H9 (cell line): ENCODE measurements at regions not wholly inside any gene's neighbourhood (a gene's known extent, or its start where the extent isn't known, plus 50 kb on each side); places are given as distances from the start of the nearest gene placed in this dataset.

ENCODE experiments used
- DNase-seq: peaks from one replicate; pipeline ENCODE4 v3.0.0-alpha.2; 2017
- H2AFZ ChIP-seq: one replicate; pipeline ENCODE4 v1.6.1; 2013; ENCODE audit warnings: mild to moderate bottlenecking, low read length, control low read depth, moderate library complexity
- H2AK5ac ChIP-seq: 2 replicates; pipeline ENCODE4 v1.6.1; 2013; ENCODE audit warnings: low read length, control low read depth, mixed read lengths; ENCODE audit not compliant: insufficient read length
- H2BK120ac ChIP-seq: one replicate; pipeline ENCODE4 v1.6.1; 2013; ENCODE audit warnings: low read depth, mild to moderate bottlenecking, low read length, control low read depth, inconsistent platforms; ENCODE audit not compliant: poor library complexity, severe bottlenecking
- H2BK12ac ChIP-seq: 2 replicates; pipeline ENCODE4 v1.6.1; 2013; ENCODE audit warnings: low read length, control low read depth, mixed read lengths, low read depth; ENCODE audit not compliant: insufficient read length
- H2BK15ac ChIP-seq: 2 replicates; pipeline ENCODE4 v1.6.1; 2013; ENCODE audit warnings: low read depth, low read length, control low read depth
- H2BK20ac ChIP-seq: one replicate; pipeline ENCODE4 v1.6.1; 2013; ENCODE audit warnings: low read depth, mild to moderate bottlenecking, low read length, control low read depth, inconsistent platforms; ENCODE audit not compliant: poor library complexity, severe bottlenecking
- H2BK5ac ChIP-seq: 2 replicates; pipeline ENCODE4 v1.6.1; 2013; ENCODE audit warnings: low read length, control low read depth, mixed read lengths; ENCODE audit not compliant: insufficient read length
- H3K14ac ChIP-seq: 2 replicates; pipeline ENCODE4 v1.6.1; 2013; ENCODE audit warnings: low read length, control low read depth; ENCODE audit not compliant: insufficient read depth
- H3K18ac ChIP-seq: 2 replicates; pipeline ENCODE4 v1.6.1; 2013; ENCODE audit warnings: low read depth, mild to moderate bottlenecking, mixed read lengths, low read length, control low read depth; ENCODE audit not compliant: insufficient read length
- H3K23ac ChIP-seq: 2 replicates; pipeline ENCODE4 v1.6.1; 2013; ENCODE audit warnings: low read length, control low read depth, mixed read lengths, low read depth; ENCODE audit not compliant: insufficient read length
- H3K23me2 ChIP-seq: 2 replicates; pipeline ENCODE4 v1.6.1; 2013; ENCODE audit warnings: low read depth, mild to moderate bottlenecking, mixed read lengths, low read length, control low read depth; ENCODE audit not compliant: insufficient read length, poor library complexity, severe bottlenecking
- H3K27ac ChIP-seq: 2 replicates; pipeline ENCODE4 v1.5.1; 2013; ENCODE audit warnings: low read length, control low read depth, mixed read lengths, low read depth; ENCODE audit not compliant: insufficient read length
- H3K27me3 ChIP-seq: 2 replicates; pipeline ENCODE4 v1.6.1; 2013; ENCODE audit warnings: low read length, control low read depth, inconsistent platforms; ENCODE audit not compliant: insufficient read depth
- H3K4ac ChIP-seq: 2 replicates; pipeline ENCODE4 v1.6.1; 2013; ENCODE audit warnings: low read depth, mild to moderate bottlenecking, control low read depth, inconsistent platforms, low read length, moderate library complexity
- H3K4me1 ChIP-seq: 2 replicates; pipeline ENCODE4 v1.6.1; 2013; ENCODE audit warnings: low read length, control low read depth, inconsistent platforms; ENCODE audit not compliant: insufficient read depth
- H3K4me2 ChIP-seq: 2 replicates; pipeline ENCODE4 v1.6.1; 2013; ENCODE audit warnings: low read length, control low read depth, mixed read lengths; ENCODE audit not compliant: insufficient read length, insufficient read depth
- H3K56ac ChIP-seq: 2 replicates; pipeline ENCODE4 v1.6.1; 2013; ENCODE audit warnings: low read depth, mild to moderate bottlenecking, mixed read lengths, low read length, control low read depth; ENCODE audit not compliant: insufficient read length
- H3K79me1 ChIP-seq: 2 replicates; pipeline ENCODE4 v1.6.1; 2013; ENCODE audit warnings: low read depth, mild to moderate bottlenecking, moderate library complexity, low read length, control low read depth, inconsistent platforms; ENCODE audit not compliant: insufficient read depth, poor library complexity, severe bottlenecking
- H3K79me2 ChIP-seq: 2 replicates; pipeline ENCODE4 v1.6.1; 2013; ENCODE audit warnings: low read length, control low read depth, inconsistent platforms; ENCODE audit not compliant: insufficient read depth
- H3K9ac ChIP-seq: 2 replicates; pipeline ENCODE4 v1.6.1; 2013; ENCODE audit warnings: low read length, control low read depth, mixed read lengths; ENCODE audit not compliant: insufficient read length; ENCODE audit errors: extremely low read depth
- H3K9me3 ChIP-seq: one replicate; pipeline ENCODE4 v1.6.1; 2013; ENCODE audit warnings: low read depth, low read length, inconsistent platforms; ENCODE audit not compliant: control insufficient read depth
- H3T11ph ChIP-seq: one replicate; pipeline ENCODE4 v1.6.1; 2013; ENCODE audit warnings: mild to moderate bottlenecking, low read length, control low read depth, inconsistent platforms
- H4K20me1 ChIP-seq: one replicate; pipeline ENCODE4 v1.6.1; 2013; ENCODE audit not compliant: control insufficient read depth, insufficient read length, insufficient read depth
- H4K5ac ChIP-seq: 2 replicates; pipeline ENCODE4 v1.6.1; 2013; ENCODE audit warnings: low read depth, mild to moderate bottlenecking, mixed read lengths, low read length, control low read depth; ENCODE audit not compliant: insufficient read length
- H4K8ac ChIP-seq: replicated peaks from 2 replicates; pipeline ENCODE4 v1.6.1; 2013; ENCODE audit warnings: low read length, control low read depth, mixed read lengths, low read depth; ENCODE audit not compliant: insufficient read length
- H4K91ac ChIP-seq: 2 replicates; pipeline ENCODE4 v1.6.1; 2013; ENCODE audit warnings: low read depth, mild to moderate bottlenecking, moderate library complexity, mixed read lengths, low read length, control low read depth; ENCODE audit not compliant: insufficient read length
- H3K27ac Mint-ChIP-seq, 3 experiments: 2 replicates in 2 of 3; 3 replicates in 1 of 3; pipeline ENCODE4 v1.8.0; 2020 to 2021; ENCODE audit warnings: mixed read lengths in 3 of 3, mild to moderate bottlenecking in 1 of 3, moderate library complexity in 1 of 3
- H3K27me3 Mint-ChIP-seq: 2 replicates; pipeline ENCODE4 v1.8.0; 2021; ENCODE audit warnings: low read depth, mild to moderate bottlenecking, moderate library complexity, mixed read lengths
- H3K36me3 Mint-ChIP-seq, 3 experiments: 2 replicates in 2 of 3; 3 replicates in 1 of 3; pipeline ENCODE4 v1.8.0; 2020 to 2021; ENCODE audit warnings: low read depth in 3 of 3, mixed read lengths in 3 of 3; ENCODE audit not compliant: insufficient read depth in 1 of 3
- H3K4me1 Mint-ChIP-seq, 2 experiments: 2 replicates each; pipeline ENCODE4 v1.8.0; 2020; ENCODE audit warnings: mixed read lengths in 2 of 2
- H3K4me3 Mint-ChIP-seq, 2 experiments: 2 replicates in 1 of 2; 3 replicates in 1 of 2; pipeline ENCODE4 v1.8.0; 2020 to 2021; ENCODE audit warnings: mild to moderate bottlenecking in 2 of 2, mixed read lengths in 2 of 2, moderate library complexity in 1 of 2
- H3K9me3 Mint-ChIP-seq, 2 experiments: 2 replicates in 1 of 2; 3 replicates in 1 of 2; pipeline ENCODE4 v1.8.0; 2020; ENCODE audit warnings: mild to moderate bottlenecking in 2 of 2, mixed read lengths in 2 of 2, moderate library complexity in 1 of 2
- CTCF ChIP-seq: fragments of 200-600 bp; sonication (generic); conservative IDR thresholded peaks from 3 replicates; pipeline ENCODE4 v1.8.0; 2021; ENCODE audit warnings: antibody characterized with exemption, mild to moderate bottlenecking
- WGBS: extraction: QIAGEN DNeasy Blood & Tissue Kit; methylation state at CpG from one replicate; pipeline ENCODE4 v1.1.7; 2013; ENCODE audit warnings: missing lambda C conversion rate, low lambda C conversion rate, mixed read lengths; ENCODE audit not compliant: insufficient read length; ENCODE audit errors: extremely low coverage; 5-methylcytosine and 5-hydroxymethylcytosine counted together

- Histone ChIP-seq H2AK5ac (no peak overlapping the region), H3K9me3 (peaks cover 66% of the 10 kb centered on the region)
- no CpG with 5 or more reads among the region's 23 CpGs for WGBS
These were observed 67.2 kb upstream of the TTC34 start for GRCh38 chr1:2868571-2869195.

More at GRCh38 chr1:2868571-2869195, 67.2 kb upstream of the TTC34 start:
- peaks cover 5 to 18% (median 11%) of the 10 kb centered on the region in 3 experiments for H3K36me3 Mint-ChIP-seq
- H3K27me3 ChIP-seq: no peaks in the 10 kb centered on the region
- no peak overlapping the region for H2BK120ac ChIP-seq
- H2BK15ac ChIP-seq: no peak overlapping the region
- no peak overlapping the region for H3K9ac ChIP-seq
- H3K23ac ChIP-seq: no peak overlapping the region
- no peak overlapping the region for H3K4me3 Mint-ChIP-seq
- H3K18ac ChIP-seq: no peak overlapping the region
- no peak overlapping the region for H3K4ac ChIP-seq
- H4K8ac ChIP-seq: no peak overlapping the region
- DNase-seq: no peak
- no peaks in the 10 kb centered on the region for H3K23me2 ChIP-seq
- H2BK5ac ChIP-seq: no peak overlapping the region
- peaks cover 21 to 75% of the 10 kb centered on the region in 2 experiments for H3K9me3 Mint-ChIP-seq
- H2BK20ac ChIP-seq: no peak overlapping the region
- H3K27ac Mint-ChIP-seq: no peak overlapping the region
- no peak overlapping the region for H4K5ac ChIP-seq
- H3K27me3 Mint-ChIP-seq: peaks cover 12% of the 10 kb centered on the region
- no peak overlapping the region for H3K56ac ChIP-seq
- no peaks in the 10 kb centered on the region for H4K20me1 ChIP-seq
- H3T11ph ChIP-seq: no peak overlapping the region
- no peaks in the 10 kb centered on the region for H3K79me2 ChIP-seq
- no peaks in the 10 kb centered on the region for H3K4me1 Mint-ChIP-seq
- H3K27ac ChIP-seq: no peak overlapping the region
- no peak overlapping the region for H2BK12ac ChIP-seq
- H2AFZ ChIP-seq: no peak overlapping the region
- TF ChIP-seq CTCF: no peak
- no peak overlapping the region for H3K14ac ChIP-seq
- H3K4me1 ChIP-seq: no peaks in the 10 kb centered on the region
- H3K4me2 ChIP-seq: no peak overlapping the region
- H4K91ac ChIP-seq: no peak overlapping the region
- no peaks in the 10 kb centered on the region for H3K79me1 ChIP-seq
